ENCODE measurements at regions not wholly inside any gene's neighbourhood (a gene's known extent, or its start where the extent isn't known, plus 50 kb on each side); places are given as distances from the start of the nearest gene placed in this dataset.

DNA sequence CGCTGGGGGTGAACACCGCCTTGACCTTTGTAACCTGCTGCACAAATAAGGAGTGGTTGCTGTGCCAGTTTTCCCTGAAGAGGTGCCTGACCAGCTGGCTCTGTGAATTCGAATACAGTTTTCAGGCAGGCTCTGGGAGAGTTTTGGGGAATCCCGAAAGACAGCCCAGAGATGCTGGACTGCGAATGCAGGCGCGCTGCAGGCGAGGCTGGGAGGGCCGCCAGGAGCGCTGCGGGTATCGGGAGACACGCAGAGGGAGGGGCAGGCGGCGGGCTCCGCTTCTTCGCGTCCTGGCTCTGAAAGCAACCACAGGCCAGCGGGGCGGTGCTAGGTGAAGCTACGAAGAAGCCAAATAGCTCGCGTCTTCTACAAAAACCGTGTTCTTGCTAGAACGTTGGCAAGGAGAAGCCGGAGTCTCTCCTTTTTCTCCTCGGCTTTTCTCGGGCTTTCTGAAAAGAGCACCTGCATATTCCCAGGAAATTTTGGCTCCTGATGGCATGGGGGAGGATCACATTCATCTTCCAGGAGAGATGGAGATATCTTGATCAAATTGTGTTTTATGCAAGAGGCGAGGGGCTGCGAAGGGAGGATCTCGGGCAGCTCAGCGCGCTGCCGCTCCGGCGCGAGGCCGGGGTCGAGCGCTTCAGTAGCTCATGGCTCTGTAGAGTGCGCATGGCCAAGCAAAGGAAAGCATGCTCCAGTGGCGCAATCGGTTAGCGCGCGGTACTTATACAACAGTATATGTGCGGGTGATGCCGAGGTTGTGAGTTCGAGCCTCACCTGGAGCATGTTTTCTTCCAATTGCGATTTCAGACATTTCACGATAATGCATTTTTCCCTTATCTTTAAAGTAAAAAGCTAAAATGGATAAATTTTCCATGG, 158.1 kb upstream of the ZNF184 start (continued):
- TF ChIP-seq, protein P1, sequence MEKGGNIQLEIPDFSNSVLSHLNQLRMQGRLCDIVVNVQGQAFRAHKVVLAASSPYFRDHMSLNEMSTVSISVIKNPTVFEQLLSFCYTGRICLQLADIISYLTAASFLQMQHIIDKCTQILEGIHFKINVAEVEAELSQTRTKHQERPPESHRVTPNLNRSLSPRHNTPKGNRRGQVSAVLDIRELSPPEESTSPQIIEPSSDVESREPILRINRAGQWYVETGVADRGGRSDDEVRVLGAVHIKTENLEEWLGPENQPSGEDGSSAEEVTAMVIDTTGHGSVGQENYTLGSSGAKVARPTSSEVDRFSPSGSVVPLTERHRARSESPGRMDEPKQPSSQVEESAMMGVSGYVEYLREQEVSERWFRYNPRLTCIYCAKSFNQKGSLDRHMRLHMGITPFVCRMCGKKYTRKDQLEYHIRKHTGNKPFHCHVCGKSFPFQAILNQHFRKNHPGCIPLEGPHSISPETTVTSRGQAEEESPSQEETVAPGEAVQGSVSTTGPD (CRISPR knock-in tag; IDR thresholded peaks at IDR 0.05) = peak; percentile 72
- TF ChIP-seq SMAD3 (CRISPR knock-in tag; IDR thresholded peaks at IDR 0.05) (peak; percentile 68; the same call in 1 of the 2 replicates), ARNT2 (CRISPR knock-in tag; IDR thresholded peaks at IDR 0.05; ENCODE audit: low read depth) (peak; percentile 98), ZNF549 (CRISPR knock-in tag; IDR thresholded peaks at IDR 0.05) (no peak), CENPX (CRISPR knock-in tag; IDR thresholded peaks at IDR 0.05) (no peak), HDAC6 (IDR thresholded peaks at IDR 0.05; ENCODE audit: low read depth, low read length) (no peak), FOSL2 (CRISPR knock-in tag; IDR thresholded peaks at IDR 0.05) (peak; percentile 33; the same call in 1 of the 2 replicates), ZNF550 (CRISPR knock-in tag; IDR thresholded peaks at IDR 0.05; ENCODE audit: borderline replicate concordance) (no peak)
- TF ChIP-seq, protein P2, sequence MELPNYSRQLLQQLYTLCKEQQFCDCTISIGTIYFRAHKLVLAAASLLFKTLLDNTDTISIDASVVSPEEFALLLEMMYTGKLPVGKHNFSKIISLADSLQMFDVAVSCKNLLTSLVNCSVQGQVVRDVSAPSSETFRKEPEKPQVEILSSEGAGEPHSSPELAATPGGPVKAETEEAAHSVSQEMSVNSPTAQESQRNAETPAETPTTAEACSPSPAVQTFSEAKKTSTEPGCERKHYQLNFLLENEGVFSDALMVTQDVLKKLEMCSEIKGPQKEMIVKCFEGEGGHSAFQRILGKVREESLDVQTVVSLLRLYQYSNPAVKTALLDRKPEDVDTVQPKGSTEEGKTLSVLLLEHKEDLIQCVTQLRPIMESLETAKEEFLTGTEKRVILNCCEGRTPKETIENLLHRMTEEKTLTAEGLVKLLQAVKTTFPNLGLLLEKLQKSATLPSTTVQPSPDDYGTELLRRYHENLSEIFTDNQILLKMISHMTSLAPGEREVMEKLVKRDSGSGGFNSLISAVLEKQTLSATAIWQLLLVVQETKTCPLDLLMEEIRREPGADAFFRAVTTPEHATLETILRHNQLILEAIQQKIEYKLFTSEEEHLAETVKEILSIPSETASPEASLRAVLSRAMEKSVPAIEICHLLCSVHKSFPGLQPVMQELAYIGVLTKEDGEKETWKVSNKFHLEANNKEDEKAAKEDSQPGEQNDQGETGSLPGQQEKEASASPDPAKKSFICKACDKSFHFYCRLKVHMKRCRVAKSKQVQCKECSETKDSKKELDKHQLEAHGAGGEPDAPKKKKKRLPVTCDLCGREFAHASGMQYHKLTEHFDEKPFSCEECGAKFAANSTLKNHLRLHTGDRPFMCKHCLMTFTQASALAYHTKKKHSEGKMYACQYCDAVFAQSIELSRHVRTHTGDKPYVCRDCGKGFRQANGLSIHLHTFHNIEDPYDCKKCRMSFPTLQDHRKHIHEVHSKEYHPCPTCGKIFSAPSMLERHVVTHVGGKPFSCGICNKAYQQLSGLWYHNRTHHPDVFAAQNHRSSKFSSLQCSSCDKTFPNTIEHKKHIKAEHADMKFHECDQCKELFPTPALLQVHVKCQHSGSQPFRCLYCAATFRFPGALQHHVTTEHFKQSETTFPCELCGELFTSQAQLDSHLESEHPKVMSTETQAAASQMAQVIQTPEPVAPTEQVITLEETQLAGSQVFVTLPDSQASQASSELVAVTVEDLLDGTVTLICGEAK (IDR thresholded peaks at IDR 0.05) = no peak
- TF ChIP-seq, protein P2 (CRISPR knock-in tag; IDR thresholded peaks at IDR 0.05) = peak; percentile 85
- TF ChIP-seq, protein P3, sequence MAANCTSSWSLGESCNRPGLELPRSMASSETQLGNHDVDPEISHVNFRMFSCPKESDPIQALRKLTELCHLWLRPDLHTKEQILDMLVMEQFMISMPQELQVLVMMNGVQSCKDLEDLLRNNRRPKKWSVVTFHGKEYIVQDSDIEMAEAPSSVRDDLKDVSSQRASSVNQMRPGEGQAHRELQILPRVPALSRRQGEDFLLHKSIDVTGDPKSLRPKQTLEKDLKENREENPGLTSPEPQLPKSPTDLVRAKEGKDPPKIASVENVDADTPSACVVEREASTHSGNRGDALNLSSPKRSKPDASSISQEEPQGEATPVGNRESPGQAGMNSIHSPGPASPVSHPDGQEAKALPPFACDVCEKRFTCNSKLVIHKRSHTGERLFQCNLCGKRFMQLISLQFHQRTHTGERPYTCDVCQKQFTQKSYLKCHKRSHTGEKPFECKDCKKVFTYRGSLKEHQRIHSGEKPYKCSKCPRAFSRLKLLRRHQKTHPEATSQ (CRISPR knock-in tag; IDR thresholded peaks at IDR 0.05; ENCODE audit: borderline replicate concordance) = peak; percentile 77; the same call in 1 of the 2 replicates
- TF ChIP-seq, protein P4, sequence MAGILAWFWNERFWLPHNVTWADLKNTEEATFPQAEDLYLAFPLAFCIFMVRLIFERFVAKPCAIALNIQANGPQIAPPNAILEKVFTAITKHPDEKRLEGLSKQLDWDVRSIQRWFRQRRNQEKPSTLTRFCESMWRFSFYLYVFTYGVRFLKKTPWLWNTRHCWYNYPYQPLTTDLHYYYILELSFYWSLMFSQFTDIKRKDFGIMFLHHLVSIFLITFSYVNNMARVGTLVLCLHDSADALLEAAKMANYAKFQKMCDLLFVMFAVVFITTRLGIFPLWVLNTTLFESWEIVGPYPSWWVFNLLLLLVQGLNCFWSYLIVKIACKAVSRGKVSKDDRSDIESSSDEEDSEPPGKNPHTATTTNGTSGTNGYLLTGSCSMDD (CRISPR knock-in tag; IDR thresholded peaks at IDR 0.05) = no peak
- TF ChIP-seq, protein P5, sequence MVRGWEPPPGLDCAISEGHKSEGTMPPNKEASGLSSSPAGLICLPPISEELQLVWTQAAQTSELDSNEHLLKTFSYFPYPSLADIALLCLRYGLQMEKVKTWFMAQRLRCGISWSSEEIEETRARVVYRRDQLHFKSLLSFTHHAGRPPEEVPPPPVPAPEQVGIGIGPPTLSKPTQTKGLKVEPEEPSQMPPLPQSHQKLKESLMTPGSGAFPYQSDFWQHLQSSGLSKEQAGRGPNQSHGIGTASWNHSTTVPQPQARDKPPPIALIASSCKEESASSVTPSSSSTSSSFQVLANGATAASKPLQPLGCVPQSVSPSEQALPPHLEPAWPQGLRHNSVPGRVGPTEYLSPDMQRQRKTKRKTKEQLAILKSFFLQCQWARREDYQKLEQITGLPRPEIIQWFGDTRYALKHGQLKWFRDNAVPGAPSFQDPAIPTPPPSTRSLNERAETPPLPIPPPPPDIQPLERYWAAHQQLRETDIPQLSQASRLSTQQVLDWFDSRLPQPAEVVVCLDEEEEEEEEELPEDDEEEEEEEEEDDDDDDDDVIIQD (CRISPR knock-in tag; IDR thresholded peaks at IDR 0.05; ENCODE audit: low read depth) = 0 out of 2 replicates have a peak, but pooled peaks have one; percentile 24

Measured in HepG2 (cell line).